Superior temporal gyrus (tissue), 1 donor: ENCODE measurements at regions not wholly inside any gene's neighbourhood (a gene's known extent, or its start where the extent isn't known, plus 50 kb on each side); places are given as distances from the start of the nearest gene placed in this dataset.
A peak's percentile ranks its signal among the peaks of the same experiment; 100 is the strongest.
"Not testable (repeated sequence)": the region's sequence is repeated elsewhere in the genome, so short reads cannot be mapped to it uniquely, and the experiment has no call there.

Source experiments
- DNase-seq: peaks from one replicate; pipeline ENCODE4 v3.0.0-alpha.2; 2016; ENCODE audit errors: extremely low spot score

GRCh38 chr2:114018464-114018863 lies 128.6 kb downstream of the ACTR3 start:
- DNase-seq: not testable (repeated sequence)

- no peak for DNase-seq
These were observed 130.8 kb downstream of the ACTR3 start for GRCh38 chr2:114020668-114021067.

GRCh38 chr2:114022360-114023085 lies 132.6 kb downstream of the ACTR3 start:
- no peak for DNase-seq

- no peak for DNase-seq
These were observed 134.4 kb downstream of the ACTR3 start for GRCh38 chr2:114024326-114024725.

- DNase-seq: no peak
These were observed 135.1 kb downstream of the ACTR3 start for GRCh38 chr2:114025030-114025429.

GRCh38 chr2:114027437-114027836 lies 137.5 kb downstream of the ACTR3 start:
- no peak for DNase-seq

- no peak for DNase-seq
These were observed 142.0 kb downstream of the ACTR3 start for GRCh38 chr2:114031605-114032505.

GRCh38 chr2:114032705-114033104 lies 142.8 kb downstream of the ACTR3 start:
- no peak for DNase-seq

- DNase-seq: no peak
These were observed 144.9 kb downstream of the ACTR3 start for GRCh38 chr2:114034742-114035141.

GRCh38 chr2:114038710-114039109 lies 148.8 kb downstream of the ACTR3 start:
- DNase-seq: no peak

- DNase-seq: peak; percentile 23
These were observed 149.8 kb downstream of the ACTR3 start for GRCh38 chr2:114039677-114040076.

- peak; percentile 45 for DNase-seq
These were observed 150.9 kb downstream of the ACTR3 start for GRCh38 chr2:114040826-114041225.

GRCh38 chr2:114044985-114045384 lies 155.1 kb downstream of the ACTR3 start:
- no peak for DNase-seq

GRCh38 chr2:114046373-114046772 lies 156.5 kb downstream of the ACTR3 start:
- DNase-seq: no peak

GRCh38 chr2:114046866-114047435 lies 157.1 kb downstream of the ACTR3 start:
- DNase-seq: no peak

- DNase-seq: no peak
These were observed 159.4 kb downstream of the ACTR3 start for GRCh38 chr2:114049280-114049679.

GRCh38 chr2:114049826-114050225 lies 159.9 kb downstream of the ACTR3 start:
- no peak for DNase-seq

GRCh38 chr2:114056294-114057143 lies 166.6 kb downstream of the ACTR3 start:
- no peak for DNase-seq

GRCh38 chr2:114057638-114058037 lies 167.7 kb downstream of the ACTR3 start:
- no peak for DNase-seq

- no peak for DNase-seq
These were observed 171.7 kb downstream of the ACTR3 start for GRCh38 chr2:114061566-114062098.

- no peak for DNase-seq
These were observed 173.5 kb downstream of the ACTR3 start for GRCh38 chr2:114063346-114063745.
